ENCODE measurements at regions not wholly inside any gene's neighbourhood (a gene's known extent, or its start where the extent isn't known, plus 50 kb on each side); places are given as distances from the start of the nearest gene placed in this dataset.
"Not testable (repeated sequence)": the region's sequence is repeated elsewhere in the genome, so short reads cannot be mapped to it uniquely, and the experiment has no call there.

GRCh38 chr9:129451089-129451656 is 169.7 kb downstream of the C9orf50 start:
- Histone ChIP-seq H3K36me3 (ENCODE audit: control insufficient read depth in 2 of 2, insufficient read depth in 2 of 2, low read length in 2 of 2) (no peaks in the 10 kb centered on the region), H3K27ac (ENCODE audit: low read length) (peak overlapping the region; percentile 46), H3K4me1 (ENCODE audit: control insufficient read depth, insufficient read depth, low read length) (peaks cover 13% of the 10 kb centered on the region), H3K4me3 (ENCODE audit: low read length in 2 of 2) (peak overlapping the region in 1 of 2 donors; percentile 35), H3K9ac (ENCODE audit: low read length in 2 of 2) (no peak overlapping the region), H3K27me3 (ENCODE audit: control insufficient read depth in 1 of 2, insufficient read depth in 2 of 2, low read length in 2 of 2) (no peaks in the 10 kb centered on the region), H3K9me3 (ENCODE audit: control insufficient read depth in 2 of 2, low read length in 2 of 2) (peaks cover 0 to 3% of the 10 kb centered on the region in 2 donors)

GRCh38 chr9:129449066-129449465 is 171.8 kb downstream of the C9orf50 start:
- Histone ChIP-seq H3K36me3 (ENCODE audit: control insufficient read depth in 2 of 2, insufficient read depth in 2 of 2, low read length in 2 of 2) (no peaks in the 10 kb centered on the region), H3K27ac (ENCODE audit: low read length) (no peak overlapping the region), H3K4me1 (ENCODE audit: control insufficient read depth, insufficient read depth, low read length) (peaks cover 10% of the 10 kb centered on the region), H3K9ac (ENCODE audit: low read length in 2 of 2) (no peak overlapping the region), H3K27me3 (ENCODE audit: control insufficient read depth in 1 of 2, insufficient read depth in 2 of 2, low read length in 2 of 2) (no peaks in the 10 kb centered on the region), H3K9me3 (ENCODE audit: control insufficient read depth in 2 of 2, low read length in 2 of 2) (peaks cover 0 to 3% of the 10 kb centered on the region in 2 donors), H3K4me3 (ENCODE audit: low read length in 2 of 2) (no peak overlapping the region)

DNA sequence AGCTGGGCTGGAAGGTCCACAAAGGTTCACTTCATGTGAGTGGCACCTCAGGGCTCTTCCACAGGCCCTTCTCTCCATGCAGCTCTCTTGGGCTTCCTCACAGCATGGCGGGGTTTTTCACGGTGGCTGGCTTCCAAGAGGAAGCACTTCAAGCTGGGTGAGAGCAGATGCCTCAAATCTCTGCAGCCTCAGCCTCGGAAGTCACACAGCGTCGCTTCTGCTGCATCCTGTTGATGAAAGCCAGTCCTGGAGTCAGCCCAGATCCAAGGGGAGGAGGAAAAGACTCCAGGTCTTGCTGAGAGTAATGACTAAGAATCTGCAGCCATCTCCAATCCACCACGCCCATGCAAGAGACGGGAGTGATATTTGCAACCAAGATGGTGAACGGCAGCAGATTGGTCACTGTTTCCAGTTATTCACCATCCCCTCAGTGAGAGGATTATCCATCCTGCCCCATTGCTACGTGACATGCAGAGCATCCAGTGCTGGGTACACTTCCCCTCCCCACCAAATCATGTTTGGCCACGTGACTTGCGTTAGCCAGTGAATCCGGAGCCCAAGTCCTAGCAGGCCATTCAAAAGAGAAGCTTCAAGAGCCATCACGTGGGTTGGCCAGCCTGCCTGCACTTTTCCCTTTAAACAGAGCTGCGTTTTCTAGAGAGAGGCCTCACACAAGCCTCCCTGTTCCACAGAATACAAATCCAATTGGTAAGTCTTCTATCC is 173.9 kb downstream of the C9orf50 start:
- Histone ChIP-seq H3K27me3 (ENCODE audit: control insufficient read depth in 1 of 2, insufficient read depth in 2 of 2, low read length in 2 of 2) (no peaks in the 10 kb centered on the region), H3K9me3 (ENCODE audit: control insufficient read depth in 2 of 2, low read length in 2 of 2) (peaks cover 0 to 3% of the 10 kb centered on the region in 2 donors), H3K9ac (ENCODE audit: low read length in 2 of 2) (no peak overlapping the region), H3K4me3 (ENCODE audit: low read length in 2 of 2) (no peak overlapping the region), H3K36me3 (ENCODE audit: control insufficient read depth in 2 of 2, insufficient read depth in 2 of 2, low read length in 2 of 2) (no peaks in the 10 kb centered on the region), H3K27ac (ENCODE audit: low read length) (no peak overlapping the region), H3K4me1 (ENCODE audit: control insufficient read depth, insufficient read depth, low read length) (peaks cover 13% of the 10 kb centered on the region)

DNA sequence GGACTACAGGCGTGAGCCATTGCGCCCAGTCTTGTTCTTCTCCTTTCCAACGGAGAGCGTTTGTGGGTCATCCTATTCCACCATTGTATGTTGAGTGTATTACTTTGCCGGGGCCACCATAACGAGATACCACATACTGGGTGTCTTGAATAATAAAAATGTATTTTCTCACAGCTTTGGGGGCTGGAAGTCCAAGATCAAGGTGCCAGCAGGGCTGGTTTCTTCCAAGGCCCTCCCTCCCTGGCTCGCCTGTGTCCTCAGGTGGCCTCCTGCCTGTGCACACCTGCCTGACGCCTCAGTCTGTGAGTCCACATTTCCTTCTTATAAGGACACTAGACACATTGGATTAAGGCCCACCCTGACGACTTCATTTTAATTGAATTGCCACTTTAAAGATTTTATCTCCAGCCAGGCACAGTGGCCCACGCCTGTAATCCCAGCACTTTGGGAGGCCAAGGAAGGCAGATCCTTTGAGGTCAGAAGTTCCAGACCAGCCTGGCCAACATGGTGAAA is 175.1 kb downstream of the C9orf50 start:
- Histone ChIP-seq H3K36me3 (ENCODE audit: control insufficient read depth in 2 of 2, insufficient read depth in 2 of 2, low read length in 2 of 2) (no peaks in the 10 kb centered on the region), H3K27ac (ENCODE audit: low read length) (no peak overlapping the region), H3K9ac (ENCODE audit: low read length in 2 of 2) (no peak overlapping the region), H3K27me3 (ENCODE audit: control insufficient read depth in 1 of 2, insufficient read depth in 2 of 2, low read length in 2 of 2) (no peaks in the 10 kb centered on the region), H3K4me3 (ENCODE audit: low read length in 2 of 2) (no peak overlapping the region), H3K9me3 (ENCODE audit: control insufficient read depth in 2 of 2, low read length in 2 of 2) (peaks cover 0 to 3% of the 10 kb centered on the region in 2 donors), H3K4me1 (ENCODE audit: control insufficient read depth, insufficient read depth, low read length) (peaks cover 5% of the 10 kb centered on the region)

GRCh38 chr9:129443515-129444164 is 177.3 kb downstream of the C9orf50 start:
- H3K4me3 ChIP-seq (ENCODE audit: low read length in 2 of 2); H3K27ac ChIP-seq (ENCODE audit: low read length); H3K9ac ChIP-seq (ENCODE audit: low read length in 2 of 2): not testable (repeated sequence)

DNA sequence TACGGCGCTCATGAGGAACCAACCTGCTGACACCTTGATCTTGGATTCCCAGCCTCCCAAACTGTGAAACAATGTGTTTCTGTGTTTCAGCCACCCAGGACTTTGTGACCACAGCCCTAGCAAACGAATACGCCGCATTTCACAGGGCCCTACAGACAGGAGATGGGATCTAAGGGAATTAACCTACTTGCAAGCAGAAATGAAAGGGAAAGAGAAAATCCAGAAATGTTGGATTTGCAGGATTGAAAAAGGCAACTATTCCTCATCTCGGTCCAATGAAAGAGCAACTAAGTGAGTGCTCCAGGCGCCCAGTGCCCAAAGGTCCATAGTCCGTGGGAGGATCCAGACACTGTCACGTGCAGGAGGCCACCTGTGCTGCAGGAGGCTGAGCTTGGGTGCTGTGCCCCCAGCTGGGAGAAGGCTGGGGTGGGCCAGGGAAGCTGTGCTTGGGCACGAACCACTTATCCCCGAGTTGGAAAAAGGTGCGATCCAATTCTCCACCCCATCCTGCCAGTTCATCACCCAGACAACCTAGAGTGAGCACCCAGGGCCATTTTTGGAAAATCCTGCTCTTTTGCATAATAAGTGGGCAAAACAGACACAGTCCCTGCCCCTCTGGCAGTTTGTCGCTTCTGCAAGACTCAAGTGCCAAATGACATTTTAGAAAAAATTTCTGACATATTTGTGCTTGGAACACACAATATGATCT is 177.9 kb downstream of the C9orf50 start:
- Histone ChIP-seq H3K27ac (ENCODE audit: low read length) (no peak overlapping the region), H3K27me3 (ENCODE audit: control insufficient read depth in 1 of 2, insufficient read depth in 2 of 2, low read length in 2 of 2) (no peaks in the 10 kb centered on the region), H3K4me3 (ENCODE audit: low read length in 2 of 2) (no peak overlapping the region), H3K4me1 (ENCODE audit: control insufficient read depth, insufficient read depth, low read length) (peaks cover 8% of the 10 kb centered on the region), H3K9ac (ENCODE audit: low read length in 2 of 2) (no peak overlapping the region), H3K36me3 (ENCODE audit: control insufficient read depth in 2 of 2, insufficient read depth in 2 of 2, low read length in 2 of 2) (no peaks in the 10 kb centered on the region), H3K9me3 (ENCODE audit: control insufficient read depth in 2 of 2, low read length in 2 of 2) (peaks cover 0 to 3% of the 10 kb centered on the region in 2 donors)

More at GRCh38 chr9:129443515-129444164, 177.3 kb downstream of the C9orf50 start:
- H3K36me3 ChIP-seq (ENCODE audit: control insufficient read depth in 2 of 2, insufficient read depth in 2 of 2, low read length in 2 of 2); H3K4me1 ChIP-seq (ENCODE audit: control insufficient read depth, insufficient read depth, low read length); H3K27me3 ChIP-seq (ENCODE audit: control insufficient read depth in 1 of 2, insufficient read depth in 2 of 2, low read length in 2 of 2); H3K9me3 ChIP-seq (ENCODE audit: control insufficient read depth in 2 of 2, low read length in 2 of 2): not testable (repeated sequence)

GRCh38 chr9:129441852-129442251 is 179.0 kb downstream of the C9orf50 start:
- H3K36me3 ChIP-seq (ENCODE audit: control insufficient read depth in 2 of 2, insufficient read depth in 2 of 2, low read length in 2 of 2), result no peaks in the 10 kb centered on the region
- H3K9me3 ChIP-seq (ENCODE audit: control insufficient read depth in 2 of 2, low read length in 2 of 2), result peaks cover 0 to 2% of the 10 kb centered on the region in 2 donors
- H3K4me3 ChIP-seq (ENCODE audit: low read length in 2 of 2), result no peak overlapping the region
- no peak overlapping the region for H3K9ac ChIP-seq (ENCODE audit: low read length in 2 of 2)
- no peak overlapping the region for H3K27ac ChIP-seq (ENCODE audit: low read length)
- H3K4me1 ChIP-seq (ENCODE audit: control insufficient read depth, insufficient read depth, low read length), result peaks cover 16% of the 10 kb centered on the region
- H3K27me3 ChIP-seq (ENCODE audit: control insufficient read depth in 1 of 2, insufficient read depth in 2 of 2, low read length in 2 of 2), result no peaks in the 10 kb centered on the region

- no peak overlapping the region for H3K9ac ChIP-seq (ENCODE audit: low read length in 2 of 2)
- H3K27ac ChIP-seq (ENCODE audit: low read length), result no peak overlapping the region
- H3K27me3 ChIP-seq (ENCODE audit: control insufficient read depth in 1 of 2, insufficient read depth in 2 of 2, low read length in 2 of 2), result no peaks in the 10 kb centered on the region
- no peak overlapping the region for H3K4me3 ChIP-seq (ENCODE audit: low read length in 2 of 2)
- no peaks in the 10 kb centered on the region for H3K36me3 ChIP-seq (ENCODE audit: control insufficient read depth in 2 of 2, insufficient read depth in 2 of 2, low read length in 2 of 2)
- H3K9me3 ChIP-seq (ENCODE audit: control insufficient read depth in 2 of 2, low read length in 2 of 2), result no peaks in the 10 kb centered on the region
- H3K4me1 ChIP-seq (ENCODE audit: control insufficient read depth, insufficient read depth, low read length), result peaks cover 25% of the 10 kb centered on the region
These were observed 180.3 kb downstream of the C9orf50 start for GRCh38 chr9:129440435-129441186.

GRCh38 chr9:129439242-129439641 is 181.7 kb downstream of the C9orf50 start:
- H3K9me3 ChIP-seq (ENCODE audit: control insufficient read depth in 2 of 2, low read length in 2 of 2), result no peaks in the 10 kb centered on the region
- no peaks in the 10 kb centered on the region for H3K27me3 ChIP-seq (ENCODE audit: control insufficient read depth in 1 of 2, insufficient read depth in 2 of 2, low read length in 2 of 2)
- H3K9ac ChIP-seq (ENCODE audit: low read length in 2 of 2), result no peak overlapping the region
- no peaks in the 10 kb centered on the region for H3K36me3 ChIP-seq (ENCODE audit: control insufficient read depth in 2 of 2, insufficient read depth in 2 of 2, low read length in 2 of 2)
- H3K27ac ChIP-seq (ENCODE audit: low read length), result no peak overlapping the region
- no peak overlapping the region for H3K4me3 ChIP-seq (ENCODE audit: low read length in 2 of 2)
- H3K4me1 ChIP-seq (ENCODE audit: control insufficient read depth, insufficient read depth, low read length), result peaks cover 25% of the 10 kb centered on the region

Measured in stomach smooth muscle (tissue), 2 donors.